Activated CD4-positive, alpha-beta T cell treated with anti-CD3 and anti-CD28 coated beads, Interleukin-2, Interleukin-6, amounts not matched to agents 100 ng/mL and 50 ng/mL, durations not matched to agents 16 hours and 8 hours (primary cell): ENCODE measurements at regions not wholly inside any gene's neighbourhood (a gene's known extent, or its start where the extent isn't known, plus 50 kb on each side); places are given as distances from the start of the nearest gene placed in this dataset.
A peak's percentile ranks its signal among the peaks of the same experiment; 100 is the strongest.
"Not testable (repeated sequence)": the region's sequence is repeated elsewhere in the genome, so short reads cannot be mapped to it uniquely, and the experiment has no call there.

Experiments used
- DNase-seq: peaks from one replicate; pipeline ENCODE4 v3.0.0-alpha.2; 2020

DNA sequence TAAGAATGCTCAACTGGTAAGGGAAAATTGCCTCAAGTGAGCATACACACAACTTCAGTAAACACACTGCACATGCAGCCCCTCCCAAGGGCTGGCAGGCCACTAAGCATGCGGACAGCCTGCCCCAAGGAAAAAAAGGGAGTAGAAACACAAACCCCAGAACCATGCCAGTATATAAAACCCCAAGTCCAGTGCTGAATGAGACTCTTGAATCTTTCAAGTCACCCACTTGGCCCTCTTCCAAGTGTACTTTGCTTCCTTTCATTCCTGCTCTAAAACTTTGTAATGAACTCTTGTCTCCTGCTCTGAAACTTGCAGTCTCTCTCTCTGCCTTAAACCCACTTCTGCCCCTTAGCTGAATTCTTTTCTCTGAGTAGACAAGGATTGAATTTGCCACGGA lies 736.4 kb downstream of the RNF144A start:
- DNase-seq = no peak

DNA sequence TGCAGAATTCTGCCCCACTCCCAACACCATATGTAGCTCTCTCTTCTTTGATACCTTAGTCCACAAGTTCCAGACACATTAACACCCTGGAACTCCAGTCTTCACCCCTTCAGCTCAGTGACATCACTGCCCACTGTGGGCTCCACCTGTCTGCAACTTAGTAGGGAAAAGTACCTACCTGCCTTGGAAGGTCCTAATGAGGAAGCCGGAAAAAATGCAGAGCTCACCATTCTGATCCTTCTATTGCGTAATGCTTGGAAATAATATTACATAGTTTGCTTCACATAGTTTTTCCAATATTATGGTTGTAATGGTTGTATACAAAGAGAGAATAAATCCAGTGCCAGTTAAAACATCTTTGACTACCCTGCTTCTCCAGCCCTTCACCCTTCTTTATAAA lies 738.4 kb downstream of the RNF144A start:
- DNase-seq = no peak

DNA sequence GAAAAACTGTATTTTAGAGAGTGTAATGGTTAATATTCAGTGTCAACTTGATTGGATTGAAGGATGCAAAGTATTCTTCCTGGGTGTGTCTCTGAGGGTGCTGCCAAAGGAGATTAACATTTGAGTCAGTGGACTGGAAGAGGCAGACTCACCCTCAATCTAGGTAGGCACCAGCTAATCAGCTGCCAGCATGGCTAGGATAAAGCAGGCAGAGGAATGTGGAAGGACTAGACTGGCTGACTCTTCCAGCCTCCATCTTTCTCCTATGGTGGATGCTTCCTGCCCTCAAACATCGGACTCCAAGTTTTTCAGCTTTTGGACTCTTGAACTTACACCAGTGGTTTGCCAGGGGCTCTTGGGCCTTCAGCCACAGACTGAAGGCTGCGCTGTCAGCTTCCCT lies 740.3 kb downstream of the RNF144A start:
- not testable (repeated sequence) for DNase-seq

DNA sequence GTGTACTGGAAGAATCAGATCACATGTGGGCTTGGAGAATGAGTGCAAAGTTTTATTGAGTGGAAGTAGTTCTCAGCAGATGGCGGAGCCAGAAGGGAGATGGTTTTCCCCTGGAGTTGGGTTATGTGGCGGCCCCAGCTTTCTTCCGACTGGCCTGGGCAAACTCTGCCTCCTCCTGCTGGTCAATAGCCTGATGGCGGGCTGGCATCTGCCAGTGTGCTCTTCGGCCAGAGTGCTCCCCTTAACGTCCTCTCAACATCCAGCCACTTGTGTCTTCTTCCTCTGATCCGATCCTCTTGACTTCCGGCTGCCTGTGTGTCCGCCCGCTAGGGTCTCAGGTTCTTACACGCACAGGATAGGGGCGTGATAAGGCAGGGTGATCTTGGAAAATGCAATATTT lies 741.3 kb downstream of the RNF144A start:
- no peak for DNase-seq

DNA sequence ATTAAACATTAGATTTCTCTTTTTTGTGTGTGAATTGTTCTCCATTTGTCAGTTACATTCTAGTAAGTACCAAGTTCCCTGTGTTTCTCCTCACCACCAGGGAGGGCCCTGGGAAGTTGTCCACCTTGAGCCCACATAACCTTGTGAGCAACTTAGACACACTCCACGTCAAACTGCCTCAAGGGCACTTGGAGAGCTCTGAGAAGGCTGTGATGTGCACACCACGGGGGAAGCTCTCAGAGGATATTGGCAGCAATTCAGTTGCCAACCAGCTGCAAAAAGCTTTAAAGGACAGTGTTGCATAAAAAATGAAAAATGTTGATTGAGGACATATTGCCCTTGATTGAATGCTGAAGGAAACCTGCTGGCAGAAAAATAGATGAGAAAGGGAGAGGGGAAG lies 743.6 kb downstream of the RNF144A start:
- DNase-seq = no peak

DNA sequence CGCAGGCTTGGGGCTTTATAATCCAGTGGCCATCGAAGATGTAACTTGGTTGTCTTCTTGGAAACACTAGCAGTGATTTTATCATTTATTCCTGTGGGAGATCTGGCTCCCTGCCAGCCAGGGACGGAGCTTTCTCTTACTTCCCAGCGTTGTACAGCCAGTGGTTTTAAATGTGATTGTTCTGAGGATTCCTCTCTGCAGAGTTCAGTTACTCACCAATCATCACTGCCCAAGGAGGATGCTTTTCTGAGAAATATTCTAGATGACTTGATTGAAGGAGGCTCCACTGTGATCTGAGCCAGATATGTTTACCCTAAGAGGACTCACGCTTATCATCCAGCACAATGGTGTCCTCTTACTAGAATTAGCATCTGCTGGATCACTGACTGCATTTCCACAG lies 744.3 kb downstream of the RNF144A start:
- DNase-seq = no peak

DNA sequence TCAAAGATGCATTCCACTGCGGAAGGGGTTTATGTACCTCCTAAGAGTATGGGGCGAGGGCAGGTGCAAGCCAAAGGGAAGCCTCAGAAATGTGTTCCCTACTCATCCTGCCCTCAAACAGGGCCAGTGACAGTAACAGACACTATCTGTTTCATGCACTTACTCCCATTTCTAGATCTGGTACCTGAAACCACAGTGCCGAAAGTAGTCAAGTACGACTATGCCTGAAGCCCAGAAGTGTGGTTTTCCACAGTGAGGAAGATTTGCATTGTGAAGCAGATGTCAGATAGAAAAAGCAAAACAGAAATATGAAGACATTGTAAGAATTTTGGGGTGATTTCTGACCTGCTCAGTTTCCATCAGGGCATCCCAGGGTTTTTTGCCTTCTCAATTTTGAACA lies 748.7 kb downstream of the RNF144A start:
- no peak for DNase-seq

DNA sequence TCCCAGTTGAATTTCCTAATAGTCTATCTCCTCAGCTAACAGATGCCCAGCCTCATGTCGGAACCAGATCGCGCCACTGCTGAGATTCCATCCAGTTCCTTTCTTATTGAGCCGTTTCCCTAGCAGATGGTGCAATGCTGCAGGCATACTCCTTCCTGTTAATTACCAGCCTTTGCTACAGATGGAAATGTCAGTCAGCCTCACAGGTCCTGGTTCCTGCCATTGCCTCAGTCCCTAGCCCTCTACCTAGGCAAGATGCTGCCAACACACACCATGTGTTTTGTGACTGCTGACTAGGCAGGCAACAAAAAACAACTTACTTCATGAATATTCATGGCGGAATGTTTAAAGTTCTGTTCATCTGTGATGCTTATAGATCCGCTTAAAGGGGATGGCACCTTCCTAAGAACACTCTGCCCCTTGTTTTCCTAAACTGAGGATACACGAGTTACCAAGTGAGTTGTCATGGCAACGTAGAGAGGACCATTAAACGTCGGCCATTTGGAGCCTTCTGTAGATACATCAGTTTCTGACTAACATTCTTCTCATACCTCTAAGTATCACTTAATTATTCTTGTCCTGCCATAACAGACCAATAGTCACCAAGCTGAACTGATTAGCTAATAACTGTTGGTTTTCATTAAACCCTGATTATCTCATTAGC lies 749.5 kb downstream of the RNF144A start:
- DNase-seq = no peak

DNA sequence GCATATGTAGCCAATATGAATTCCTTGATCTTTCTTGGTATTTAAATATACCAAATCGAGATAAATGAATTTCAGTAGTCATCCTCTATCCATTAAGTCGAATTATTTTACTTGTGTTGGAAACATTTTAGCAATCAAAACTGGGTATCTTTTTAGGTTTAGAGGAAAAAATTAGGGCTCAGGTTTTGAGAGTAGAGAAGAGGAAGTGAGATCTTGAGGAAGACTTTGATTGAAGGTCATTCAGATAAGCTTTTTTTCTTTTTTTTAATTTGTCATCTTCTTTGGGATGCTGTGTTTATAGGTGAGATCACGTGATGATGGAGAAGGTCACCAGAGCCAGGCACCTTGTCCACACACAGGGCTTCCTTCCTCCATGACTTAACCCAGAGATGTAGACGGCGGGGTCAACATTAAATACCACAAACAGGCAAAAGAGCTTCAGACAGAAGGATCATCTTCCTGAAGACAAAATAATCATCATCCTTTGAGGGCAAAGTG lies 750.1 kb downstream of the RNF144A start:
- DNase-seq = no peak

DNA sequence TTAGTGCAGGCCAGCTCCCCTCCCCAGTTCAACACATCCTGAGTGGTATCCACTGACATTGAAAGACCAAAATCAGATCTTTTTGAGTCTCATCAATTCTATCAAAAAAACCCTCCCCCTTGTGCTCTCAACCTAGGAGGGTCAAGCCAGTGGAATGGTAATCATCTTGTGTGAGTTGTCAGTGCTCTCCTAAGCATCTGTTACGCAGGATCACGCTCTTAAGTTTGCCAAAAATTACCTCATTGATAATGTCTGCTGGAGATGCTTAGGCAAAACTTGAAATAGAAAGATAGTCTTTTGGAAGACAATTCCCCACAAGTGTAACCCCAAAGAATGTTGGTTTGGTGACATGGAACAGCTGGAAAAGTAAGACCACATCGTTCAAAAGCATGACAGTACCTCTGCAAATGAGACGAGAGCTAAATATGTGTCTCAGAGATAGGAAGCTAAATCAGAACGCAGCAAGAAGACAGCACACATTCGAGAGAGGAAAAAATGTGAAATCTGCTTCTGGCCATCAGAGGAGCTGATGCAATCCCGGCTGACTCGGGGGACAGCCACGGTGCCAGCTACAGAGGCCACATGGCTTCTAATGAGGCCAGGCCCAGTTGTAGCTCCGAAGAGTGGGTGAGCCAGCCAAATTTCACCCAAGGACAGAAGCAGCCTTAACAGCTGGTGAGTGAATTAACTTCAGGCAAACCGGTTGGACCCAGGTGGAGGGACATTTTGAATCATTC lies 753.9 kb downstream of the RNF144A start:
- DNase-seq = no peak

DNA sequence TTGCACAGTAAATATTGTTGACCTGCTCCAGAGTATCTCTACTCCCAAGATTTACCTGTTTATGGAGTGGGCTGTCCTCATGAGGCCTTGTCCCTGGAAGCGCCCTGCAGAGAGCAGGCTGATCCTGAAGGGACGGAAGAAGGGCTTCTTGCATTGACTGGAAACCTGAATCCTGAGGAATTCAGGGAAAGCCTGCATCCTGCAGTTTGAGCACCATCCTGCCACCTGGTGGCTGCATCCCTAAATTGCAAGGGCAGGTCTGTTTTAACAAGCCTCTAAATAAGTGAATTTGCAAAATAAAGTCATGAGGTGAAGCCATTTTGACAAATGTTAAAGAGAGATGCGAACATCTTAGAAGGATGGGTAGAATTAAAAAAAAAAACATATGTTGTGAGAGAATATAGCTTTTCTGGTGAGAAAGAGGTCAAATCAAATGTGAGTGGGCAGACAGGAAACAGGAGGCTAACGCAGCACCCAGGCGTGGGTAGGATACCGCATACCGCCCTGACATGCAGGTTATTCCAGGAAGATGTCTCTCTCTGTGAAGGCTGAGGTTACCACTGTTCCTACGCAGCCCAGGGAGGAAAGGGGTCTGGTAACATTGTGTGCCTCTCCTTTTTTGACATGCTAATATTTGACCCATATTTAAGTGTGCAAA lies 754.9 kb downstream of the RNF144A start:
- DNase-seq = peak; percentile 65

DNA sequence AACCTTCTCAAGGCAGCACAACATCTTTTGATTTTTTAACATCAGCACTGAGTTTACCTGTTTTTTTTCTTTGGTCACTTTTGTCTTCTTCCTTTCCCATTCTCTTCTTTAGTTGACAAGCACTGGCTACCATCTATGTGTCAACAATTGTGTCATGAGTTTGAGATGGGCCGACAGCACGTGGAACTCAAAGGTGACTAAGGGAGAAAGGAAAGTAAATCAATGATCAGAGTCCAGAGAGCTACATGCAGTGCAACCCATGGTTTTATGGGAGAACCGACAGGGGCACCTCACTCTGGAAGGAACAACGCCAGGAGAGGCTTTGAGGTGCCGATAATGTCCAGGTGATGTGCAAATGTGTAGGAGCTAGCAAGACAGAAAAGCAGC lies 755.5 kb downstream of the RNF144A start:
- DNase-seq = no peak

DNA sequence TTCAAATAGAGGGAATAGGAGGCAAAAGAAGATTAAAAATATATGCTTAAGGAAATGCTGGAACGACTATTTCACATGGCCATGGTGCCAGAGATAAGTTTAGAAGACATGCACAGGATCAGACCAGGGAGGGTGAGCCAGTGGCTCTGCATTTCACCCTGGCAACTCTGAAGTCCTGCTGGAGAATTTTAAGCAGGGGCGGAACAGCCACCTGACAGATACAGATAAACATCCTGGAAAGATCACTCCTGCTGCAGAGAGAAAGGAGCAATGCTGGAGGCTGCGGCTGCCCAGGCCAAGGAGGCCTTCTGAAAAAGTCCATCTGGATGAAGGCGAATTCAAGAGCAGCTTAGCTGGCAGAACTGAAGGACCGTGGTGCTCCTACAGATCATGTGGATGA lies 755.9 kb downstream of the RNF144A start:
- no peak for DNase-seq

DNA sequence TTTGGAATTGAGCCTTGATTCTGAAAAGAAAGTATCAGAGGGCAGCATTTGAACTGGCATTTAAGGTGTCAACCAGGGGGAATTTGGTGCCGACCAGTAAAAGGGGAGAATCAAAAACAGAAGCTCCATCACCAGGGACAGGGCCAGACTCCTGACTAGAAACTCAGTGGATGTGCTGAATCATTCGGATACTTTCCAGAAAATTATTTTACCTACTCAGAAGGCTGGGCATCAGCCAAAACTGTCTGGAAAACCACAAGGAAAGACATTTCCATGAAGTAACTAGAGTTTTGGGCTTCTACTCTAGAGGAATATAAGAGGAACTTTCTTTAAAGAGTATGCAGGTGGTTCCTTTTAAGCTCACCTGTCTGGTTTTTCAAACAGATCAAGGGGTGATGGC lies 756.6 kb downstream of the RNF144A start:
- no peak for DNase-seq

DNA sequence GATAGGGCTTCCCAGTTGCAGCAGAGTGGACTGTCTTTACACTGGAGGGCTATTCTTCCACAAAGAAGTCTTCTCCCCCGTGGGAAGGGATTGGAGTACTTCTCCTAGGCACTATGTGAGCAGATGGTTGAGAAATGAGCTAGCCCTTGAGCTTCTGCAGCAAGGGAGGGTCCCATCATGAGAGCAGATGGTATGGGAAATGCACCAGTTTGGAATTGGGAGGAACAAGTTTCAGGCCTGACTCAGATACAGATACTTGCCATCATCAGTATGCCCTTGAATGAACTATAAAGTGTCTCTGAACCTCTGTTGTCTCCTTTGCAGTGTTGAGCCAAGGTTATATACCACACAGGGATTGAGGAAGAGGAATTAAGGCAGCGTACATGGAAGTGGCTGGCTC lies 757.4 kb downstream of the RNF144A start:
- DNase-seq = no peak

DNA sequence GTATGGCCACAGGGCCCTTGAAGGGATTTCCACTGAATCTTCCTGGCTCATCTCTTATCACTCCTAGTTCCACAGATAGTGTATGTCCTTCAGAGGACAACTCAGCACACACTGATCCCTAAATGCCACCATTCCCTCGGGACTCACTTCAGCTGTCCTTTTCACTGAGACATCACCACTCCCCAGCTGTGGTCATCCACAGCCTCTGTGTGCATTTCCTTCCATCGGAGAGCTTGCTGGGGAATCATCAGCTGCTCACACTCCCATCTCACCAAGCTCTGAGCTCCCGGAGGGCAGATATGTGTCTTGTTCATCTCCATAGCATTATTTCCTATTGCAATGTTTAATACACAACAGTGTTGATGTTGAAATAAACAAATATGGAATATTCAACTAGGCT lies 759.5 kb downstream of the RNF144A start:
- DNase-seq = no peak

DNA sequence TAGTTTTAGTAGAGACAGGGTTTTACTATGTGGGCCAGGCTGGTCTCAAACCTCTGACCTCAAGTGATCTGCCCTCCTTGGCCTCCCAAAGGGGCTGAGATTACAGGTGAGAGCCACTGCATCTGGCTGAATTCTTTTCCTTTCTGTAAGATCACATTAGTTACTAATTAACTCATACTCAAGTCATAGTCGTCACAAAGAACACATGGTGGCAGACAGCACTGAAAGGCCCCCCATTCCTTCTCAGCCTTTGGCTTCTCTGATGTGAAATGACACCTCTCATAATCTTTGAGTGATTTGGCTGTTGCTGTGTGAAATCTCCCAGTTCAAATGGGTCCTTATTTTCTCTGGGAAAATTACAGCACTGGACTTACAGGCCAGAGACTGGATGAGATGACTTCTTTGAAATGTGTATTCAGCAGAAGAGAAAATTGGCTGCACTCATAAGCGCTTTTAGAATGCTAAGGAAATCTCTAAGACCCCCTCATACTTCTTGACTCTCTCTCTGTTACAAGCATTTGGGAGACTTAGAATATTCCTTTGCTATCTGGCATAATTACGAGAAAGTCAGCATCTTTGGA lies 764.8 kb downstream of the RNF144A start:
- no peak for DNase-seq

DNA sequence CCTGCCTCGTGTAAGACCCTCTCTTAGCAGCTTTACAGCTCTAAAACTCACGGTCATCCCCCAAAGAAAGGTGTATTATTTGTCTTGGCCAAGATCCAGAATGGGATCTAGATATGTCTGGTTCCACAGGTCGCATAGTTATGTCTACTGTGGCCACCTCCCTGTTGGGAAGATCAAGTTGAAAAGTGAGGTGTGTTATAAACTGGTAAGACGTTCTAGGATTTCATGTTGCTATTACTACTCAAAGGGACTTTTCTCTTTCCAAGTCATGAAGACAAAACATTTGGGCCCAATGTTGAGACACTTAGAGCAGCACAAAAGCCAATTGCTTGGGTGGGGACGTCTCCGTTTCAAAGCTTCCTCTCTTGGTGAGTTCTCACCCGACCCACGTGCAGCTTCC lies 766.0 kb downstream of the RNF144A start:
- DNase-seq = no peak

DNA sequence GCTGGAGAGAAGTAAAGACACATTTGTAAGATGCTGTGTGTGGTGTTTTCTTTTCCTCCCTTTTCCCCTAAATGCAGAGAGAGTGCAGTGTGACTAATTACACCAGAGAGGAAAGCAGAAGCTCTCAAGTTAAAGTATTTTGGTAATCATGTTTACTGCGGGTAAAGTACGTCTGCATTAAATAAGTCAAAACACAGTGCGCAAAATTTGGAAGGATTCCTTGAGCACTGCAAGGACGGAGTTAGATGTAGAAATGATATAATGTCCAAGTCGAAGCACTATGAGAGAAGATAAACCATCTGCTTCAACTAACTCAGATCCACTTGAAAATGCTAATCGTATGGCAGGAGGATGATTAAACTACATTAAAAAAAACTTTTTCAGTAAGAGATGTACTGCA lies 766.5 kb downstream of the RNF144A start:
- DNase-seq = no peak

DNA sequence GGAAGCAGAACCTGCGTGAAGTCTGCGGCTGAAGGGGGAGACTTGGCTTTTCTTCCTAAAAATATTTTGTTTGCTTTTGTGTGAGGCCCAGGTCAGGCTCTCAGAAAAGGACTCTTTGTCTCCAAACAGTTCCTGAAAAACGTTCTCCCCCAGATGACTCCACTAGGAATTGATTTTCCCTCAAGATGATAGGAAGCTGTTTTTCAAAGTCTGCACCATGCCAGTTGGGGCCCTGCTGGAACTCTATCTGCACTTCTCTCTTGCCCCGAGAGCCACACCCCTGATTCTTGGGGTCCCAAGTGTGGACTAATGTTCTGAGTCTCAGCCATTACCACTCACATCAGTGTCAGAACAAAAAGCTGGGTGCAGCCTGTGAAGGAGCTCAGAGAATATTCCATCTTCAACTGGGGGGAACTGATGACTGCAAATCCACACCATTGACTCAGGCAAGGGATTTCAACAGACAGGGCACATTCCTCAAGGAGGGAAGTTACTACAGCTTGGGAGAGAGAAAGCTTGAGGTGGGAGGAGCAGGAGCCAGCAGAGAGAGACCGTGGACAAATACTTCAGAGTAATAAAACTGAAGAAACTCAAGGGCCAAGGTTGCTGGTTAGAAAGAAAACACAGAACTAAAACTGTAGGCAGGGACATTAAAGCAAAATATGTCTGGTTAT lies 768.3 kb downstream of the RNF144A start:
- DNase-seq = no peak

DNA sequence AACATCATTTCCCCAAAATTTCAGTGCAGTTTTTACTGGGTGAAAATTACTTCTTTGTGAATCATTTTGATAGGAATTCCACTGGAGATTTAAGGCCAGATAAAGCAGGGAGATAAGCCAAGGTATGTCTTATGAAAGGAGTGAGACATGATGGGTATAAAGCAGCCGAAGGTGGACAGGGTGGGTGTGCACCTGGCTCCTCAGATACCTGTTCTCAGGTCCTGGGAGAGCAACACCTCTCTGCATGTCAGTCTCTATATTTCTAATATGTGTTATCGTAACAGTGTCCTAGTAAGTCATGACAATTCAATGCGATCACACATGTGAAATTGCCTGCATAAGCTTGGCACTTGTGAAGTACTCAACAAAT lies 768.8 kb downstream of the RNF144A start:
- DNase-seq = no peak

DNA sequence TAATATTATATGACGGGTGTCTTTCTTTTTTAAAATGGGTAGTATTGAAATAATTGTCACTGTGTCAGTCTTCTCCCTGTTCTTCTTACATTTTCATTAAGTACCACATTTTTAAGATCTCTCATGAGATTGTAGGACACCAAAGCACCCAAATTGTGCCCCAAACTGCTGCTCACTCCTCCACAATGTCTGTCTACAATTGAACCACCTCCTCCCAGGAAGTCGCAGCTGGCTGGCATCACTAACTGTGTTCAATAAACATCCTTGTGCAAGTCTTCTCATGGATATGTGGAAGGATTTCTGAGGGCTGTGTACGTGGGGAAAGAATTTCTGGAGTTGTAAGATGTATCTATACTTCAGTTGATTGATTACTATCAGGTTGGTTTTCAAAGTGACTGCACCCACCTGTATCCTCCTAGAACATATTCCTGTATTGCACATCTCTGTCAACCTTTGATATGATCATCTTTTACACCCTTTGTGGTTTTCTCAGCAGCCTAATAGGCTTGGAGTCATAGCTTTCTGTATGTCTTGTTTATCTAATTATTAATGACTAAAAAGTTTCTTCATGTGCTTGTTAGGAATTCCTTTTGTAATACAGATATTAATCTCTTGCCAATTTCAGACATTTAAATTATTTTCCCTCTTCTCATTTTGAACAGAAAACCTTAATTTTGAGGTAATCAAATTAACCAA lies 774.9 kb downstream of the RNF144A start:
- DNase-seq = no peak
